ENCODE measurements at regions not wholly inside any gene's neighbourhood (a gene's known extent, or its start where the extent isn't known, plus 50 kb on each side); places are given as distances from the start of the nearest gene placed in this dataset.
"Not testable (repeated sequence)": the region's sequence is repeated elsewhere in the genome, so short reads cannot be mapped to it uniquely, and the experiment has no call there.

- no peak for DNase-seq
Measured at GRCh38 chr13:76266561-76266960, 619.6 kb downstream of the KCTD12 start.

- DNase-seq, result no peak
Measured at GRCh38 chr13:76250211-76250610, 614.1 kb downstream of the LMO7 start.

- DNase-seq, result no peak
Measured at GRCh38 chr13:76245920-76246319, 609.8 kb downstream of the LMO7 start.

GRCh38 chr13:76245211-76245610 is 609.1 kb downstream of the LMO7 start:
- no peak for DNase-seq

- not testable (repeated sequence) for DNase-seq
Measured at GRCh38 chr13:76243120-76243519, 607.0 kb downstream of the LMO7 start.

GRCh38 chr13:76239031-76239680 is 603.0 kb downstream of the LMO7 start:
- DNase-seq, result no peak

GRCh38 chr13:76231522-76232167 is 595.5 kb downstream of the LMO7 start:
- DNase-seq, result no peak

GRCh38 chr13:76229281-76229680 is 593.2 kb downstream of the LMO7 start:
- DNase-seq, result no peak

- DNase-seq, result no peak
Measured at GRCh38 chr13:76226941-76227340, 590.8 kb downstream of the LMO7 start.

- DNase-seq, result no peak
Measured at GRCh38 chr13:76225815-76226489, 589.8 kb downstream of the LMO7 start.

GRCh38 chr13:76223999-76224398 is 587.9 kb downstream of the LMO7 start:
- no peak for DNase-seq

GRCh38 chr13:76223565-76223964 is 587.4 kb downstream of the LMO7 start:
- DNase-seq, result no peak

- no peak for DNase-seq
Measured at GRCh38 chr13:76222511-76222910, 586.4 kb downstream of the LMO7 start.

GRCh38 chr13:76216729-76217128 is 580.6 kb downstream of the LMO7 start:
- DNase-seq, result no peak

GRCh38 chr13:76214001-76214400 is 577.9 kb downstream of the LMO7 start:
- DNase-seq, result no peak

GRCh38 chr13:76213423-76213904 is 577.3 kb downstream of the LMO7 start:
- DNase-seq, result no peak

- no peak for DNase-seq
Measured at GRCh38 chr13:76210262-76210661, 574.1 kb downstream of the LMO7 start.

- DNase-seq, result no peak
Measured at GRCh38 chr13:76198568-76199163, 562.5 kb downstream of the LMO7 start.

GRCh38 chr13:76189882-76190519 is 553.9 kb downstream of the LMO7 start:
- DNase-seq, result no peak

- DNase-seq, result no peak
Measured at GRCh38 chr13:76175961-76176725, 540.0 kb downstream of the LMO7 start.

- DNase-seq, result no peak
Measured at GRCh38 chr13:76168661-76169060, 532.5 kb downstream of the LMO7 start.

GRCh38 chr13:76164290-76164689 is 528.2 kb downstream of the LMO7 start:
- DNase-seq, result no peak
